CD4-positive, alpha-beta T cell treated with Interleukin-4 for 1 hour (primary cell): ENCODE measurements at regions not wholly inside any gene's neighbourhood (a gene's known extent, or its start where the extent isn't known, plus 50 kb on each side); places are given as distances from the start of the nearest gene placed in this dataset.

Experiments used
- DNase-seq, 2 donors: peaks; one replicate each; pipeline ENCODE4 v3.0.0-alpha.2; 2020 to 2022

DNA sequence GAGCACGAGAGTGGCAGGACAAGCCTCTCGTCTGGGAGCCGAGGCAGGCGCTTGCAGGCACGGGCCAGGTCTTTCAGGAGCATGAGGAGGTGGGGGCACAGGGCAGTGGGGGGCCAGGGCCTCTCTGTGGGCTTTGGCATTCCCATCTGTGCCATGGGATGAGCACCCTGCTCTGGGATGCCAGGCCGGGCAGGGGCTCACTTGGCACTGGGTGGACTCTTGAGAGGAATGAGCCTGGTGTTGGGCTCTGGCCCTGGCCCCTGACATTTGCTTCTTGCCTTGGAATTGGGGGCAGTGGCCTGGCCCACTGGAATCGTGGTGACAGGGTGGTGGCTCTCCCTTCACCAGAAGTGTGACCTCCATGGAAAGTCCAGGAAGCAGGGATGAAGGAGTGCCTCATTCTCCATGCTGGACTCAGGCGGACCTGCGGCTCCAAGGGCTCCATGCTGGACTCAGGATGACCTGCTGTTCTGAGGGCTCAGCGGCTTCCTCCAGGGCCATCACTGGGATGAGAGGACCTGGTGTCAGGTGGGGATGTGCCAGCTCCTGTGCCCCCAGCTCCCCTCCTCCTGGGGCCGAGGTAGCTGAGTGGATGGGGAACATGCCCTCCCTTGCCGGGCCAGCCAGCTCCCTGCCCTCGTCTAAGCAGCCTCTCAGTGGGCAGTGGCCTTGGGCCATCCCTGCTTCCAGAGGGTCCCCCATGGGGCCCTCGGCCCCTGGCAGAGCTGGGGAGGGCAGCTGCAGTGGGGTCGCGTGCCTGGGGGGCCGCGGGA, 220.3 kb downstream of the KIF26A start:
- peak in 1 of 2 donors; percentile 10 for DNase-seq

DNA sequence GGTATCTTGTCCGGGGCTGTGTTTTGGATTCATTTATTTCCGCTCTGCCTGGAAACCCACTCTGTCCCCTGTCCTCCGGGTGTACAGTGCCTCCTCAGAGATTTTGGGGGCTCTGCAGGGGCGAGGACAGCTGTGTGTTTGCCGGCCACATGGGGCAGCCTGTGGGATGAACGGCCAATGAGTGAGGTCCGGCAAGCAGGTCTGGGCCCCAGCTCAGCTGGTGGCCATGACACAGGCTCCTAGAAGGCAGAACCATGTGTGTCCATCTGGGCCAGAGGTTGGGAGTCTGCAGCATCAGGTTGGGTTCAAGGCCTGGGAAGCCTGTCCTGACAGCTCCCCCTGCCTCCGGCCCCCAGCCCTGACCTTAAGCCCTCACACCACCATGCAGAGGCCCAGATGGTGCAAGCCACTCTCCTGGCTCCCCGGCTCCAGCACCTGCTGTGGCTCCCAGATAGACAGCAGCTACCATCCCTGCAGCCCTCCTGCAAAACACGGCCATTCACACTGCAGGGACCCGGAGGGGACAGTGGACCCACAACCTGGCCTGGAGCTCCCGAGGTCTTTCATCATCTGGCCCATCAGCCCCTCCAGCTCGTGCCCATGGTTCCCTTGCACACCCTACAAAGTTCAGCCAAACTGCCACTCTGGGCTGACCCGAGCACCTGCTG, 220.1 kb upstream of the C14orf180 start:
- DNase-seq: peak in 1 of 2 donors; percentile 1

DNA sequence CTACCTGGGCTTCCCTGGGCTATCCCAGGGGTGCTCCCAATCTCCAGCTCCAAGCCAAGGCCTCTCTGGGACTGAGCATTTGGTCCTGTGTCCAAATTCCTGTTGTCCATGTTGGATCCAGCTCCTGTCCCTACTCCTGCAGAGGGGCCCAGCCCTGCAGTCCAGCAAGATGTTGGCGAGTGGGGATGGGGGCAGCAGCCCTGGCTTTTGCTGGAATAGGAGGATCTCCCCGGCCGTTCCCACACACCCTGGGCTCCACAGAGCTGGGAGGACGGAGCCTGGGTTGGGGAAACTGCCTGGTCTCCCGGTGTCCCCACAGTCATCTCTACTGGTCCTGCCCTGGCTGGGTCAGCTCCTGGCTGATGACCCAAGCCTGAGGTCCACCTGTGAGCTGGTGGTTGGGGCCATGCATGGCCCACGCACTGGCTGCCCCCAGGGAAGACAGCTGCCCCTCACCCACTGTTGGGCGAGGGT, 219.6 kb upstream of the C14orf180 start:
- DNase-seq: peak in 1 of 2 donors; percentile 9

DNA sequence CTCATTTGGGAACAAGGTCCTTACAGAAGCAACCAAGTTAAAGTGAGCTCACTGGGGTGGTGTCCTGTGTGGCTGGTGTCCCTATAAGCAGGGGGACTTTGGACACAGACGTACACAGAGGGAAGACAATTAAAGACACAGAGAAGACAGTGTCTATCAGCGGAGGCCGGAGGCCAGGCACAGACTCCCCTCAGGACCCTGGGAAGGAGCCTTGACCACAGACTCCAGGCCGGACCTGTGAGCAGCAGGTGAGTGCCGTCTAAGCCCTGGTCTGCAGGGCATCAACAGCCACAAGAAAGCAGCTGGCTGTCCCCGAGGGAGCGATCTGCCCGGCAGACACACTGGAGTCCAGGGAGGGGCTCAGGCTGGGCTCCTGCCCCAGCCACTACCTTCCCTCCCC, 219.1 kb upstream of the C14orf180 start:
- peak in 1 of 2 donors; percentile 5 for DNase-seq

DNA sequence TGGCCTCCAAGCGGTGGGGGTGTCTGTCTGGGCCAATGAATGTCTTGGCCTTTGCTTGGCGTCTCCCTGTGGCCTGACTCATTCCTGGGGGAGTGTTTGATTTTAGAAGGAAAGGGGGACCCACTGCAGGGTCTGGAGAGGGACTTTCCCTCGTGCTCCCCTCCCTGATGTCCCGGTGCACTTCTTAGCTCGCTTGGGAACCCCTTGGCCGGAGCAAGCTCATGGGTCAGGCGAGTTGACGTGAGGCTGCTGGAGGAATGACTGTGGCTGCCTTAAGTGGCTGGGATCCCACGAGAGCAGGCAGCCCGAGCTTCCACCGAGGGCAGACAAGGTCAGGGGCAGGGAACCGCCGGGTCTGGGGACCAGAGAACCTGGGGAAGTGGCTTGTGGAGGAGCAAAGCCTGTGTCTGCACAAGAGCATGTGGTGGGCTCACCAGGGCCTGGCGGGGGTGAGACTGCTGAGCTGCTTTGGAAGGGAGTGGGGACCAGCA, 218.4 kb upstream of the C14orf180 start:
- DNase-seq: peak in 1 of 2 donors; percentile 7

DNA sequence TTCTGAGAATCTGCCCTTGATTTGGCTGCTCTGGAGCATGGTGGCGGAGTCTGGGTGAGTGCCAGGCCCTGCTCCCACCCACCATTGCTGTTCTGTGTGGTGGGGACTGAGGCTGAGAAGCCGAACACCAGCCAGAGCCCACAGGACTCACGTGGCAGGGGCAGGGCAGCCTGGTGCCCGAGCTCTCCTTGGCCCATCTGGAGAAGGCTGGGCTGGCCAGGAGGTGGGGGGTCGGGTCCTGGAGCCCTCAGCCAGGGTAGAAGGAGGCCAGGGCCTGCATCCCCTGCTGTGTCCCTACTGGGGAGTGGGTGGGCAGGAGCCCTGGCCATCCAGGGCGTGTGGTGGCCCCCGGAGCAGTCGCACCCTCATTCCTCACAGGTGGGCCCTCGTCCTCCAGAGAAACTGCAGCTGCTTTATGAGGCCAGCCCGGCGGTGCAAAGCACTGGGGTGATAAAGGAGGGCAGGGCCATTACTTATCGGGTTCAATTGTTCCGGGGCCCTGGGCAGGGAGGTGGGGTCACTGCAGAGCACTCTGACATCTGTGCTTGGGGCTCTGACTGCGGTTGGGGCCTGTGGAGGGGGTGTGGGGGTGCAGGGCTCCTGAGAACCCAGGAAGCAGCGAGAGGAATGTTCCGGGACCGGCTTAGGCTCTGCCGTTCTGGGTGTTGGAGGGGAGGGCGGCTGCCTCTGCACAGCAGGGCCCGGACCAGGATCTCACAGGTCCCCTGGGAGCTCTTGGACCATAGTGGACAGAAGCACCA, 217.5 kb upstream of the C14orf180 start:
- DNase-seq: no peak

DNA sequence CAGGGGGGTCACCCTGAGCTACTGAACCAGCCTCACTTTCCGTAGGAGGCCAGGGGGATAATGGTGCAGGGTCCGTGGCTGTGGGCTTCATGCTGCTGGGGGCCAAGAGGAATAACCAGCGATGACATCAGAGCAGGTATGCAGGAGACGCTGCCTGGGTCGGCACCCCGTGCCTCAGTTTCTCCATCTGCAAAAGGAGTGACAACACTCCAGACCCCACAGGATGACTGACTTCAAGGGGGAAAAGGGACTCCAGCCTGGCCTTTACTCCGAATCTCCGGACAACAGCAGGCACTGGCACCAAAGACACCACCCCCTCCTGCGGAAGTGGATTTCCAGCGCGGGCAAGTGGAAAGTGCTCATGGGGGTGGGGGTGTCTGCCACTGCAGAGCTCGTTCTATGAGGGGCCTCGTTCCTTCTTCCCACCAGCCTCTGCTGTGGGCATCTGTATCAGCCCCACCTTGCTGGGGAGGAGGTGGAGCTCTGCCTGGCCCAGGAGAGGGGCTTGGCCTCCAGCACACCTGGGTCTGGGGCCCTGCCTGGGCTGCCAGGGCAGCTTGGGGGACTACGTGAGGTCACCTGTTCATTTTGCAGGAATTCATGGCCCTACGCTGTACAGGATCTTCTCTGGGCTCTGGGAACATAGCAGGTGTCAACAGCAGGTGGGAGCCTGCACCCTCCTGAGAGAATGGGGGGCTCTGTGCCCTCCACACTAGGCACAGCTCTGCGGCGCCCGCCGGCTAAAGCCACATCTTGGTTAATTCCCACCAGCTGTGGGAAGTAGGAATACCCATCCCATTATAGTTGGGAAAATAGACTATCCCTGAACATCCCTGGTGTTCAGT, 216.6 kb upstream of the C14orf180 start:
- DNase-seq: no peak

DNA sequence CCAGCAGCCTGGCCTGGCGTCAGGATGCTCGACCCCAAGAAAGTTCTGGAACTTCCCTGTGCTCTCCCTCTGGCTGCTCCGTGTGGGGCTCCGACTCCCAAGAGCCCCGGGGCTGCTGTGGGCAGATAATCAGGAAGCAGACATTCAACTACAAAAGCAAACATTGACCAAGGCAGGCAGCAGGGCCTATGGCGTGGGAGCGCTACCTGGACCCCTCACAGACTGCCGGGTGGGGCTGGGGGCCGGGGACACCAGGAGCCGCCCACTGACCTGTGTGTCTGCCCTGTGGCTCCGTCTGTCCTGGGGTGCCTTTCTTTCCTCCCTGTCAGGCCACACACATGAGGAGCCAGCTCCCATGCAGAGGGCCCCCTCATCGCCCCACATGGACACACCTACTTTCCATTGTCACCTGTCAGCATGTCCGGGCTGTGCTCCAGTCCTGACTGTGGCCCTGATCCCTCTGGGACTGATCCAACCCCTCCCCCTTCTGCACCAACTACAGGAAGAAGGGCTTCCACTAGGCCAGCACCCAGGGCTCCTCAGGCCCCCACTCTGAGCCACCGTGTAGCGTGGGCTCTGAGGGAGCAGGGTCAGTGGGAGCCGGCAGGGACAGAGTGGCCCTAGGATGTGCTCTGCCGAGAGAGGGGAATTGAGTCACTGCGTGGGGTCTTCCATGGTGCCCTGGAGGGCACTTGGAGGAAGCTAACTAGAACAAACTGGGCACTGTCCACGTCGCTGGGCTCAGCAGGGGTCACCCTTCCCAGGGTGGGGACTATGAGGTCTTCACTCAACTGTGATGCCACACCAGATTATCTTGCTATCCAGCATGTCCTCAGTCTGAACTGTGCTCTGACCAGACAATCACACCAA, 215.4 kb upstream of the C14orf180 start:
- DNase-seq: no peak

DNA sequence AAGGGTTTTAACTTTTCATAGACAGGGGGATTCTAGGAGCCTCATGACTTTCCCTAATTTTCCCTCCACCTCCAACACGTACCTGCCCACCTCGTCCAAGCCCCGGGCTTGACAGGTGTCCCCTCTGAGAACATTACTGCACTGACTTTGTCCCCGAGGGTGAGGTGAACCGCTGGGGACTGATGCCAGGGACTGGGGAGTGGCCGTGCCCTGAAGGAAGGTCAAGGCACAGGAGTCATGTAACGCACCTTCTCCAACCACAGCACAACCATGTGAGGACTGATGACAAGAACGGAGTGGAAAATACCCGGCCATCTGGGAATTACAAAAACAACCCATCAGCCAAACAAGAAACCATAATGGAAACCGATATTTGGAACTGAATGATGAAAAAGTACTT, 214.7 kb upstream of the C14orf180 start:
- DNase-seq: no peak

DNA sequence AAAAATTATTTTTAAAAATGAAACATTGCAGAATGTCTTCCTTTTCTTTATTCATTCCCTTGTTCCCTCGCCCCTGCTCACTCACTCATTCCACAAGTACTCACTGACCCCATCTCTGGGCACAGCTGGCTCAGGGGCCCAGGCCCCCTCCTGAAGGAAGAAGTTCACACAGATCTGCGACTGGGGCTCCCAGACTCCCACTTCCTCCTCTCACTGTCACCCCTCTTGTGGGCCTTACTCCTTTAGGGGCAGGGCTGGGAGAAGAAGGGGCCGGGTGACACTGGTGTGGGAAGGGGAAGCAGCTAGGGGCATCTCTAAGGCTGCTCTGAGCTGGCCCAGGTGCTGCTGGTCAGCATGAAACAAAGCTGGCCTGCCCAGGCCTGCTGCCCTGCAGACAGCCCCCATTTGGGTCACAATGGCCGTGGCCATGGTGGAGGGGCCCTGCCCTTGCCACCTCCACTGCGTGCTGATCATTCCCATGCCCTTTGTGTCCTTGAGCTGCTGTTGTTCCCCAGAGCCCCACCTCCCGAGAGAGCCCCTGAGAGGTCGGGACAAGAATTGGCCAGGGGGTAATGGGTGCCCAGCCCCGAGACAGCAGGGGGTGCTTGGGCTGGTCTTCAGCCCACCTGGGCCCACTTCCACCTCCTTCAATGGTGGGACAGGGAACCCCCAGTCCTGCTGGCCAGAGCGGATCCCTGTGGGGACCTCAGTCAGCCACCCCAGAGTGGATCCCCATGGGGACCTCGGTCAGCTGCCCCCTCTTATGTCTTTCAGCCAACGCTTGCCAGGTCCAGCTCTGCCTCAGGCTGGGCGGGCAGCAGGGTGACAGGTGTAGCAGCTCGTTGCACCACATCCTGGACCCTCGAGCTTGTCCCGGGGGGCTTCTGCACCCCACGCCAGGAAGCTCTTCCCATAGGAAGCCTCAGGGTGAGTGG, 212.4 kb upstream of the C14orf180 start:
- no peak for DNase-seq

DNA sequence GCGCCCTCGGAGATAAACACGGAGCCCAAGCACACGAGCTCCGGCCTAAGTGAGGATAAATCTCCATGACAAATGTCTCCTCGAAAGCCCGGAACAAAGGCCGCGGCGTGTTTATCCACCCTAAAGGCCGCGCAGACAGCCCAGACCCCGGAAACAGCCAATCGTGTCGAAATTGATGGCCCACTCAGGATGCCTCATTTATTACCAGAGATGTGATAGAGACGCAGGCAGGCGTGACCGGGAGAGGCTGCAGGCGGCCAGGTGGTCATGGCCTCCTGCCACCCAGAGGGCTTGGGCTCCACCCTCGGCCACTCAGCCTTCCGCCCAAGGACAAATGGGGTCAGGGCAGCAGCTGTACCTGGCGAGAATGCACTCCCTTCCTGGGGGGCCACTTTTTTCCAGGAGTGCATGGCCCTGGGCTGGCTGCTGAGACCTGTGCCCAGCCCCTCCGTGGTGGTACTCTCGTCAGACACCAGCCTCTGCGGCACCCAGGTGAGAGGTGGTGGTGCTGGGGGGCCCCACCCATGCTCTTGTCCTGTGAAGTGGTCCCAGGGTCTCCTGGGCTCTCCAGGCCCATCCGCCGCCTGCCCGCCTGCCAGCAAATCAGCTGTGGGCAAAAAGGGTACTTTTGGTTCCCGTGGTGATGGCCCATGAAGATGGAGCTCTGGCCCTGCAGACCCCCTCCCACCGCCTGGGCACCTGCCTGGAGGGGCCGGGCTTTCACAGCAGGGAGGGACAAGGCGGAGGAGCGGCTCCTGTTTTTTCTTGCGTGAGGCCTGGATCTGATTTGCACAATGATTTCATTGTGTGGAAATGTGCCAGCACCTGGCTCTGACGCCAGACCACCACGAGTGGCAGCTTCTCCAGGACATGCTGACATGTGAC, 211.5 kb upstream of the C14orf180 start:
- DNase-seq: no peak

DNA sequence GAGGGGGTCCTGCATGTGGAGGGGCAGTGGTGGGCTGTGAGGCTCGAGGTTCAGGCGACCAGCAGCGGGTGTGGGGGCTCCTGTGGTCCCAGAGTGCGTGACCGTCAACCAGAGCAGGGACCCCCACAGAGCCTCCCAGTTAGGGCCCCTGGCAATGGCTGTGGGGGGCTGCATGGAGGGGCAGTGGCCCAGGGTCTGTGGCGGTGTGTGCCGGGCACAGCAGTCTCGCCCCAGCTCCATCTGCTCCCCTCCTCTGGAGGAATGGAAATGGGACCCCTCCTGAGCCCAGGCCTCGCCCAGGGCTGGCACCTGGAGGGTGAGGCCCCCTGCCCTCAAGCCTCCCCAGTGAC, 210.8 kb upstream of the C14orf180 start:
- DNase-seq: no peak

DNA sequence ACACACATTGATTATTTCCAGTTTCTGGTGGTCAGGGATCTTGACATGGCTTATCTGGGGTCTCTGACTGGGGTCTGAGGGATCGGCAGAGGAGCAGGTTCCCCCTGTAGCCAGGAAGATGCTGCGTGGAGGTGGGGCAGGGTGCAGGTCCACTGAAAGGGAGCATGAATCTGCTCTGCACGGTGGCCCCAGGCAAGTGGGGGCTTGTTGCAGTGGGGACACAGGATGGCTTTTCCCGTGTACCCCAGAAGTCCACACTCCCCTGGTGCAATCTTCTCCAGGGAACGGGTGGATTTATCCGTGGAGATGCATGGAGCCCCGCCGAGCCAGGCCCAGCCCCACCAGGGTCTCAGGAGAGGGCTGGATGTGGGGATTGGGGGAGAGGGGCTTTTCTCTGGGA, 210.4 kb upstream of the C14orf180 start:
- DNase-seq: no peak

DNA sequence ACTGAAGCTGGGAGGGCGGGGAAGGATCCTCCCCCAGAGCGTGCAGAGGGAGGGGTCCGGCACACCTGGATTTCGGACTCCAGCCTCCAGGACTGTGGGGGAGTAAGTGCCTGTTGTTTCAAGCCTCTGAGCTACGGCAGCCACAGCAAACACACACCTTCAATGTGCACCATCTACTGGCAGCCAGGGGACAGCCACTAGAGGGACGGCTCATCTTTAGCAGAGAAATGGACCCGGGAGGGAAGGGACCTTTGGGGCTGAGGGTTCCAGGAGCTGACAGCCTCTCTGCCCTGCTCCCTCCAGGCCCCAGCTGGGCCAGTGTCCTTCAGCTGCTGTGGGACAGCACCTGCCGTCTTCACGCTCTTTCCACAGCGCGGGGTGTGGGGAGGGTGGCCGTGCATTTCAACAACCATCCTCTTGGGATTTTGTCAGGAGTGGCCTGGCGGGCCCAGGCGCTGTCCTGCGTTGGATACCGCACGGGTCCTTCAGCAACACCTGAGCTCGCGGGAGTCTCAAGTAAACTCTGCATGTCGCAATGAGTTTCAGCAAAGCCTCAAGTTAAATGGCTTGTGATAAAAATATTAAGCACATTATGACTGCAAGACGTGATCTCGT, 209.2 kb upstream of the C14orf180 start:
- no peak for DNase-seq

DNA sequence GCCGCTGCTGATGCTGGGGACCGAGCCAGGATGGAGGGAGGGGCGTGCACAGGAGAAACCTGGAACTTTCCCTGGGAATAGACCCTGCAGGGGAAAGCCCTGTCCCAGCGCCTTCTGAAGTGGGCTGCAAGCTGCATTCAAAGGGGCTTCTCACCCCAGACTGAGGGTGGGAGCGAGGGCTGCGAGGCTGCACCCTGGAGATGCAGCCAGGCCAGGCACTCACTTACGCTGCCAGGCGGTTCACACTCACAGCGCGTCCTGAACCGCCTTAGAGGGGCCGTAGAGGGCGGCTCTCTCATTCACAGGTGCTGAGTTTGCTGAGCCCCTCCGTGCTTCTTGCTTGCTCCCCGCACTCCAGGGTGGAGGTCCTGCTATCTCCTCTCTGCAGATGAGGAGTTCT, 208.5 kb upstream of the C14orf180 start:
- DNase-seq: no peak

DNA sequence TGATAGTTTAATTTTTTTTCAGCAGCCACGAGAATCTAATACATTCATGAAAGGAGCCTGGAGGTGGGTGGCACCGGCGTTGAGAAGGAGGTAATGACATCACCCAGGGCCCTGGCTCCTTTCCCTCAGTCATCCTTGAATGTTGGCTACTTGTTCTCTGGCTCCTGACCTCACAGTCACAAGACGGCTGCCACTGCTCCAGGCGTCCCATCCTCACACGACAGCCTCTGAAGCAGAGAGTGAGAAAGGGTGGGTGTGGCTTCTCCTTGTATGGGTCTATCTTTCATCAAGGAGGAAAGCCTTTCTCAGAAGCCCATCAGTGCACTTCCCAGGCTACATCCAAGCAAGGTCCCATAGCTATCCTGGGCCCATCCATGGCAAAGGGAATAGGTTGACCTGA, 207.6 kb upstream of the C14orf180 start:
- DNase-seq: no peak

DNA sequence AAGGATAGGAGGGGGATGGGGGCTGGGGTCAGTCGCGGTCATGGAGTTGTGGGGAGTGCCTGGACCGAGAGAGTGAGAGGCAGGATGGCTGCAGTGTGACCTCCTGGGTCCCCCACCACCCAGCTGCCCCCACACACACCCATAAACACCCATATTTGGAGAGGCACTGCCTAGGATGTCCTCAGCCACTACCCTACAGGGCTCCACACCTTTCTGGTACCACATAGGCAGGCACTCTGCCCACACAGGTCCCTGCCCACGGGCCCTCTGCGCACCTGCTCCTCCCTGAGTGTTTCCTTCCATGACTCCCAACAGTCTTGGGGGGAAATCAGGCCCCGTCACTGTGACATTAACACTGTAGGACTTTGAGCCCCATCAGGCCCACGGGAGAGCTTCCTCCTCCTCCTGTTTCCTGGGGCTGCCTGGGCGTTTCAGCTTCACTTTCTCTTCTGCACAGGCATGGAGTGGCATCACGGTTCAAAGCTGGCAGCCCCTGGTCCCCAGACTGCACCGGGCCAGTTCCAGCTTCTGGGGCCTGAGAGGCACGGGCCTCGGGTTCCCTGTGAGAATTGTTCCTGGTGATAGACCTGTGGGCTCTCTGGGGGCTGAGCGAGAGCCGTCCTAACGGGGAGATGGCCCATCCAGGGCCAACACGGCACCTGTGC, 207.0 kb upstream of the C14orf180 start:
- no peak for DNase-seq
